Mammary epithelial cell (primary cell): ENCODE measurements at regions not wholly inside any gene's neighbourhood (a gene's known extent, or its start where the extent isn't known, plus 50 kb on each side); places are given as distances from the start of the nearest gene placed in this dataset.
"Not testable (repeated sequence)": the region's sequence is repeated elsewhere in the genome, so short reads cannot be mapped to it uniquely, and the experiment has no call there.

ENCODE experiments used
- EZH2 ChIP-seq: IDR thresholded peaks from 2 replicates; pipeline ENCODE4 v1.6.1; 2012; ENCODE audit warnings: low read length, inconsistent platforms, borderline replicate concordance
- TF ChIP-seq, protein P1 (sequence below), 2 donors: IDR thresholded peaks in 1 of 2; conservative IDR thresholded peaks in 1 of 2; 2 replicates each; pipeline ENCODE4 v1.5.1; 2011 to 2012; ENCODE audit warnings: inconsistent platforms in 2 of 2, low read length in 2 of 2, mild to moderate bottlenecking in 2 of 2, control low read depth in 1 of 2, low read depth in 1 of 2; ENCODE audit not compliant: insufficient read depth in 1 of 2; ENCODE audit errors: extremely low read depth in 1 of 2

GRCh38 chr5:82944267-82944666 is 132.9 kb downstream of the TMEM167A start:
- TF ChIP-seq, protein P1, sequence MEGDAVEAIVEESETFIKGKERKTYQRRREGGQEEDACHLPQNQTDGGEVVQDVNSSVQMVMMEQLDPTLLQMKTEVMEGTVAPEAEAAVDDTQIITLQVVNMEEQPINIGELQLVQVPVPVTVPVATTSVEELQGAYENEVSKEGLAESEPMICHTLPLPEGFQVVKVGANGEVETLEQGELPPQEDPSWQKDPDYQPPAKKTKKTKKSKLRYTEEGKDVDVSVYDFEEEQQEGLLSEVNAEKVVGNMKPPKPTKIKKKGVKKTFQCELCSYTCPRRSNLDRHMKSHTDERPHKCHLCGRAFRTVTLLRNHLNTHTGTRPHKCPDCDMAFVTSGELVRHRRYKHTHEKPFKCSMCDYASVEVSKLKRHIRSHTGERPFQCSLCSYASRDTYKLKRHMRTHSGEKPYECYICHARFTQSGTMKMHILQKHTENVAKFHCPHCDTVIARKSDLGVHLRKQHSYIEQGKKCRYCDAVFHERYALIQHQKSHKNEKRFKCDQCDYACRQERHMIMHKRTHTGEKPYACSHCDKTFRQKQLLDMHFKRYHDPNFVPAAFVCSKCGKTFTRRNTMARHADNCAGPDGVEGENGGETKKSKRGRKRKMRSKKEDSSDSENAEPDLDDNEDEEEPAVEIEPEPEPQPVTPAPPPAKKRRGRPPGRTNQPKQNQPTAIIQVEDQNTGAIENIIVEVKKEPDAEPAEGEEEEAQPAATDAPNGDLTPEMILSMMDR (conservative IDR thresholded peaks at IDR 0.05 in 1 of 2, IDR thresholded peaks at IDR 0.05 in 1 of 2; ENCODE audit: extremely low read depth in 1 of 2, insufficient read depth in 1 of 2, low read depth in 1 of 2, low read length in 2 of 2): not testable (repeated sequence)
- not testable (repeated sequence) for TF ChIP-seq EZH2
